Heart left ventricle (tissue), 16 donors: ENCODE measurements at regions not wholly inside any gene's neighbourhood (a gene's known extent, or its start where the extent isn't known, plus 50 kb on each side); places are given as distances from the start of the nearest gene placed in this dataset.

Experiments used
- ATAC-seq, 4 donors: fragments of 200-7000 bp; cut with Tn5 transposase; one replicate each; pipeline ENCODE4 v1.9.1; 2020 to 2022; ENCODE audit warnings: moderate library complexity in 4 of 4, mild to moderate bottlenecking in 3 of 4, moderate number of reproducible peaks in 1 of 4
- DNase-seq, 5 donors: peaks; one replicate each; pipeline ENCODE4 v3.0.0-alpha.2; 2020
- H3K27ac ChIP-seq, 12 donors: fragments of 200-600 bp; sonication (generic) in 4 of 12; one replicate each; pipeline versions ENCODE4 v1.5.0 to v1.8.0; 2016 to 2022; ENCODE audit warnings: mild to moderate bottlenecking in 2 of 12
- H3K27me3 ChIP-seq, 9 donors: fragments of 200-600 bp; sonication (generic) in 2 of 9; one replicate each; pipeline versions ENCODE4 v1.5.1 to v1.8.0; 2016 to 2022; ENCODE audit warnings: mild to moderate bottlenecking in 3 of 9
- H3K36me3 ChIP-seq, 9 donors: fragments of 200-600 bp; sonication (generic) in 2 of 9; one replicate each; pipeline versions ENCODE4 v1.5.0 to v1.8.0; 2018 to 2022; ENCODE audit warnings: mild to moderate bottlenecking in 2 of 9
- H3K4me1 ChIP-seq, 12 donors: fragments of 200-600 bp; sonication (generic) in 4 of 12; one replicate each; pipeline versions ENCODE4 v1.5.0 to v1.8.0; 2016 to 2022; ENCODE audit warnings: mild to moderate bottlenecking in 3 of 12
- H3K4me3 ChIP-seq, 12 donors: fragments of 200-600 bp; sonication (generic) in 4 of 12; one replicate each; pipeline versions ENCODE4 v1.5.0 to v1.8.0; 2017 to 2022; ENCODE audit warnings: mild to moderate bottlenecking in 9 of 12, moderate library complexity in 4 of 12
- H3K9me3 ChIP-seq, 12 donors: fragments of 200-600 bp; sonication (generic) in 4 of 12; one replicate each; pipeline versions ENCODE4 v1.5.0 to v1.8.0; 2016 to 2022; ENCODE audit warnings: mild to moderate bottlenecking in 1 of 12
- CTCF ChIP-seq, 12 donors: fragments of 200-600 bp; sonication (generic) in 4 of 12; IDR thresholded peaks; one replicate each; pipeline versions ENCODE4 v1.5.0 to v1.8.0; 2018 to 2022; ENCODE audit warnings: antibody characterized with exemption in 12 of 12, mild to moderate bottlenecking in 5 of 12
- POLR2A ChIP-seq, 2 donors: fragments of 450-650 bp; IDR thresholded peaks; one replicate each; pipeline ENCODE4 v1.6.1; 2017; ENCODE audit warnings: antibody characterized with exemption in 2 of 2, mild to moderate bottlenecking in 2 of 2, moderate library complexity in 2 of 2
- WGBS, 4 donors: extraction: QIAGEN DNeasy Blood & Tissue Kit in 2 of 4; methylation state at CpG; one replicate each; pipeline versions ENCODE4 v1.1.5 to v1.1.7; 2013 to 2018; 5-methylcytosine and 5-hydroxymethylcytosine counted together
- intact Hi-C, 10 donors: fragments of 100-400 bp; cut with DNase I; formaldehyde crosslinking; loops; one replicate each; pipeline versions ENCODE4 v1.11.1 to v1.14.2; 2022
- donor health status: ischemic (EF 13 %, LVEDD 7.1; RV severe dilation, severe dysfunction).
- donor health status: healthy with polysubstance abuse.
- donor health status: DM: no; HTN: yes; CAD: no.
- donor health status: DM: no; HTN: no; CAD: no.
- donor health status: ischemic (EF 25% LVEDD 6.9; RV normal size, moderate dysfunction).
- donor health status: ischemic (EF 25% LVEDD 5.7; RV mildly dilated, moderate dysfunction).
- donor health status: healthy.
- donor health status: DM: yes; HTN: yes; CAD: no.
- donor health status: ischemic (EF 35%, LVEDD 5.7; RV mildly dilated, moderate dysfunction).
- donor health status: nonischemic (EF 11% LVEDD 7.7; RV severe dilation, severe dysfunction).
- donor health status: DM: yes; HTN: yes; CAD: no.
- donor health status: PGD.
- donor health status: ischemic (EF 29% LVEDD 5.4; RV normal size, mild dysfunction).
- donor health status: nonischemic (EF 23%, LVEDD 6.1; RV moderate dilation, normal function).

GRCh38 chr1:95854457-95854856 is 620.4 kb downstream of the RWDD3 start:
- DNase-seq (no peak), ATAC-seq (no peak)
- WGBS, 4 donors = 60 to 68% (median 64%) methylated on average over 4 of the region's 4 CpGs
- TF ChIP-seq CTCF (IDR thresholded peaks at IDR 0.05) (no peak), POLR2A (IDR thresholded peaks at IDR 0.05) (no peak)
- Histone ChIP-seq H3K27ac (no peak overlapping the region), H3K4me1 (no peaks in the 10 kb centered on the region), H3K4me3 (no peak overlapping the region), H3K36me3 (no peaks in the 10 kb centered on the region), H3K27me3 (no peaks in the 10 kb centered on the region), H3K9me3 (peaks cover 0 to 4% (median 0%) of the 10 kb centered on the region in 12 donors)
- intact Hi-C loops = no loop called here

- TF ChIP-seq CTCF (IDR thresholded peaks at IDR 0.05) = no peak
- no peak for TF ChIP-seq POLR2A (IDR thresholded peaks at IDR 0.05)
- Histone ChIP-seq H3K4me3 (no peak overlapping the region), H3K4me1 (no peaks in the 10 kb centered on the region), H3K27me3 (no peaks in the 10 kb centered on the region), H3K27ac (no peak overlapping the region), H3K36me3 (no peaks in the 10 kb centered on the region), H3K9me3 (peaks cover 0 to 6% (median 0%) of the 10 kb centered on the region in 12 donors)
- intact Hi-C loops = no loop called here
- ATAC-seq = no peak
- WGBS, 4 donors = 57 to 63% (median 62%) methylated on average over 2 of the region's 2 CpGs
- no peak for DNase-seq
Observed at GRCh38 chr1:95863086-95863485, 629.1 kb downstream of the RWDD3 start.

GRCh38 chr1:95865769-95866168 is 631.8 kb downstream of the RWDD3 start:
- Histone ChIP-seq H3K36me3 (no peaks in the 10 kb centered on the region), H3K4me3 (no peak overlapping the region), H3K4me1 (no peaks in the 10 kb centered on the region), H3K27me3 (no peaks in the 10 kb centered on the region), H3K9me3 (peaks cover 0 to 6% (median 0%) of the 10 kb centered on the region in 12 donors), H3K27ac (no peak overlapping the region)
- TF ChIP-seq CTCF (IDR thresholded peaks at IDR 0.05) = no peak
- intact Hi-C loops = no loop called here
- DNase-seq (no peak), ATAC-seq (no peak)

- H3K27me3 ChIP-seq = no peaks in the 10 kb centered on the region
- H3K36me3 ChIP-seq = no peaks in the 10 kb centered on the region
- DNase-seq = no peak
- no peaks in the 10 kb centered on the region for H3K4me1 ChIP-seq
- no peak for ATAC-seq
- 66 to 69% (median 68%) methylated on average over 5 of the region's 5 CpGs for WGBS, 4 donors
- H3K9me3 ChIP-seq = peaks cover 0 to 6% (median 0%) of the 10 kb centered on the region in 12 donors
- H3K27ac ChIP-seq = no peak overlapping the region
- H3K4me3 ChIP-seq = no peak overlapping the region
- TF ChIP-seq POLR2A (IDR thresholded peaks at IDR 0.05) = no peak
- no peak for TF ChIP-seq CTCF (IDR thresholded peaks at IDR 0.05)
- intact Hi-C loops = no loop called here
Observed at GRCh38 chr1:95876276-95876675, 642.3 kb downstream of the RWDD3 start.
